HEK293 (cell line): ENCODE measurements at regions not wholly inside any gene's neighbourhood (a gene's known extent, or its start where the extent isn't known, plus 50 kb on each side); places are given as distances from the start of the nearest gene placed in this dataset.

Source experiments
- CTCF ChIP-seq: fragments of 450-650 bp; formaldehyde crosslinking; IDR thresholded peaks from 2 replicates; pipeline ENCODE4 v1.5.1; 2016; ENCODE audit warnings: missing biosample characterization, missing genetic modification characterization
- KLF8 ChIP-seq: fragments of 450-650 bp; formaldehyde crosslinking; IDR thresholded peaks from 2 replicates; pipeline ENCODE4 v1.5.1; 2016; ENCODE audit warnings: missing biosample characterization, missing genetic modification characterization
- ZNF133 ChIP-seq: fragments of 450-650 bp; formaldehyde crosslinking; IDR thresholded peaks from 2 replicates; pipeline ENCODE4 v1.5.1; 2016; ENCODE audit warnings: missing biosample characterization, missing genetic modification characterization
- ZNF26 ChIP-seq: fragments of 450-650 bp; formaldehyde crosslinking; IDR thresholded peaks from 2 replicates; pipeline ENCODE4 v1.5.1; 2016; ENCODE audit warnings: missing biosample characterization, missing genetic modification characterization
- TF ChIP-seq, protein P1 (sequence below): fragments of 450-650 bp; formaldehyde crosslinking; IDR thresholded peaks from 2 replicates; pipeline ENCODE4 v1.5.0; 2017; ENCODE audit warnings: missing biosample characterization, missing genetic modification characterization, borderline replicate concordance

- TF ChIP-seq ZNF26 (tag by site-specific recombination) (no peak), CTCF (tag by site-specific recombination) (no peak), KLF8 (no peak), ZNF133 (tag by site-specific recombination) (no peak)
- TF ChIP-seq, protein P1, sequence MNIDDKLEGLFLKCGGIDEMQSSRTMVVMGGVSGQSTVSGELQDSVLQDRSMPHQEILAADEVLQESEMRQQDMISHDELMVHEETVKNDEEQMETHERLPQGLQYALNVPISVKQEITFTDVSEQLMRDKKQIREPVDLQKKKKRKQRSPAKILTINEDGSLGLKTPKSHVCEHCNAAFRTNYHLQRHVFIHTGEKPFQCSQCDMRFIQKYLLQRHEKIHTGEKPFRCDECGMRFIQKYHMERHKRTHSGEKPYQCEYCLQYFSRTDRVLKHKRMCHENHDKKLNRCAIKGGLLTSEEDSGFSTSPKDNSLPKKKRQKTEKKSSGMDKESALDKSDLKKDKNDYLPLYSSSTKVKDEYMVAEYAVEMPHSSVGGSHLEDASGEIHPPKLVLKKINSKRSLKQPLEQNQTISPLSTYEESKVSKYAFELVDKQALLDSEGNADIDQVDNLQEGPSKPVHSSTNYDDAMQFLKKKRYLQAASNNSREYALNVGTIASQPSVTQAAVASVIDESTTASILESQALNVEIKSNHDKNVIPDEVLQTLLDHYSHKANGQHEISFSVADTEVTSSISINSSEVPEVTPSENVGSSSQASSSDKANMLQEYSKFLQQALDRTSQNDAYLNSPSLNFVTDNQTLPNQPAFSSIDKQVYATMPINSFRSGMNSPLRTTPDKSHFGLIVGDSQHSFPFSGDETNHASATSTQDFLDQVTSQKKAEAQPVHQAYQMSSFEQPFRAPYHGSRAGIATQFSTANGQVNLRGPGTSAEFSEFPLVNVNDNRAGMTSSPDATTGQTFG (tag by site-specific recombination): no peak
Measured at GRCh38 chr20:58109918-58110635, 118.4 kb downstream of the ANKRD60 start.
